ENCODE measurements at regions not wholly inside any gene's neighbourhood (a gene's known extent, or its start where the extent isn't known, plus 50 kb on each side); places are given as distances from the start of the nearest gene placed in this dataset.

DNA sequence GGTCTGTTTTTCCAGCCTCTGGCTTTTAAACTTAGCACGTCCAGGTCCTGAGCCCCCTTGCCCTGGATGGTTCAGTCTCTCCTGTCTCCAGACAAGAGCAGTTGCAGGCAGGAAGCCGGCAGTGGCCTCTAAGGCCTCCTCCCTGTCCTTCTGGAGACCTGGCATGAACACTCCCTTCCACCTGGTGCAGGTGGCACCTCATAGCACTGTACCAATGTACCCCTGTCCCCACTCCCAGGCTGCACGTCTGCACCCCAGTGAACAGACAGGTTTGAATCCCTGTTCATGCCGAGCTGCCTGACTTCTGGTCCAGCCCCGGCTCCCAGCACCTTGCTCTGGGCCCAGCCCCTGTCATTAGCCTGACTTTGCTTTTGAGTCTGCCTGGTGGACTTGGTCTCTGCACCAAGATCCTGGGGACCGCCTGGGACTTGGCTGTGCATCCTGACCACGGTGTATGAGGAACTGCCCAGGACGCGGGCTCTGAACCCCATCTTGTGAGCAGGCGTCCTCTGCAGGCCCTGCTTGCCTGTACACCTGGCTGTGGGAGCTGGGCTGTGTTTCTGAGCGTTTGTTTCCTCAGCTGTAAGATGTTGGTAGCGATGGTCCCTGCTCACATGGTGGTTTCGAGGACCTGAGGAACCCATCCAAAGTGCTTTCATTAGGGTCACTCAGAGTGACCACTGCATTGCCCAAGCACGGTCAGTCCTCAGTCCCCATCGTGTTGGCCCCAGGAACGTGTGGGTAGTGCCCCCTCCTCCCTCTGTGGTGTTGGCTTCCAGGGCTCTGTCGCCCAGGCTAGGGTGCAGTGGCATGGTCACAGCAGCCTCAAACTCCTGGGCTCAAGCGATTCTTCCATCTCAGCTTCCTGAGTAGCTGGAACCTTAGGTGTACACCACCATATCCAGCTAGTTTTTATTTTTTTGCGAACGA is 75.0 kb upstream of the SHANK2 start:
- TF ChIP-seq HDAC2 (IDR thresholded peaks at IDR 0.05) (no peak), BCL6 (CRISPR knock-in tag; IDR thresholded peaks at IDR 0.05) (no peak), FOXK2 (conservative IDR thresholded peaks at IDR 0.05 in 1 of 2, IDR thresholded peaks at IDR 0.05 in 1 of 2; ENCODE audit: low read depth in 2 of 2) (no peak), CTCF (IDR thresholded peaks at IDR 0.05 in 2 of 3, conservative IDR thresholded peaks at IDR 0.05 in 1 of 3; ENCODE audit: insufficient read depth in 2 of 3, low read depth in 1 of 3, low read length in 3 of 3) (no peak), JUND (IDR thresholded peaks at IDR 0.05; ENCODE audit: borderline replicate concordance, low read depth, low read length) (no peak), JUND (tag; IDR thresholded peaks at IDR 0.05; ENCODE audit: borderline replicate concordance, low read depth, low read length) (no peak), POLR2A (conservative IDR thresholded peaks at IDR 0.05) (no peak), ZFP30 (CRISPR knock-in tag; IDR thresholded peaks at IDR 0.05; ENCODE audit: borderline replicate concordance) (no peak), ZNF146 (CRISPR knock-in tag; IDR thresholded peaks at IDR 0.05; ENCODE audit: unreplicated experiment) (no peak), ZNF584 (CRISPR knock-in tag; IDR thresholded peaks at IDR 0.05; ENCODE audit: low read depth) (no peak), REST (IDR thresholded peaks at IDR 0.05; ENCODE audit: borderline replicate concordance) (no peak), REST (CRISPR knock-in tag; IDR thresholded peaks at IDR 0.05; ENCODE audit: low read depth) (no peak), EP300 (IDR thresholded peaks at IDR 0.05; ENCODE audit: low read length) (no peak), KLF16 (IDR thresholded peaks at IDR 0.05) (no peak), FOSL1 (tag; conservative IDR thresholded peaks at IDR 0.05) (no peak), SRF (CRISPR knock-in tag; IDR thresholded peaks at IDR 0.05) (no peak)
